K562 (cell line): ENCODE measurements at regions not wholly inside any gene's neighbourhood (a gene's known extent, or its start where the extent isn't known, plus 50 kb on each side); places are given as distances from the start of the nearest gene placed in this dataset.

Experiments
- ATF1 ChIP-seq, 2 experiments: fragments of 450-650 bp in 1 of 2; IDR thresholded peaks; 2 replicates each; pipeline ENCODE4 v1.6.1; 2016; ENCODE audit warnings: missing compliant biosample characterization in 1 of 2, missing genetic modification characterization in 1 of 2
- BHLHE40 ChIP-seq: IDR thresholded peaks from 2 replicates; pipeline ENCODE4 v1.6.1; 2011; ENCODE audit warnings: low read length, improper control_type of control experiment
- CBFA2T2 ChIP-seq: fragments of 450-650 bp; conservative IDR thresholded peaks from 2 replicates; pipeline ENCODE4 v1.6.1; 2017; ENCODE audit warnings: mild to moderate bottlenecking
- CBFB ChIP-seq: sonication (generic); formaldehyde crosslinking; IDR thresholded peaks from 2 replicates; pipeline ENCODE4 v1.4.0; 2020; ENCODE audit warnings: mild to moderate bottlenecking, missing genetic modification reagents
- CBX3 ChIP-seq, 2 experiments: IDR thresholded peaks; 1 replicate in 1 of 2; 2 replicates in 1 of 2; pipeline ENCODE4 v1.6.1; 2012; ENCODE audit warnings: inconsistent platforms in 2 of 2, low read length in 2 of 2, borderline replicate concordance in 1 of 2, control low read depth in 1 of 2
- CGGBP1 ChIP-seq: fragments of 250-450 bp; sonication (Bioruptor Pico); IDR thresholded peaks from 2 replicates; pipeline ENCODE4 v1.9.0; 2021; ENCODE audit warnings: mild to moderate bottlenecking
- FUS ChIP-seq: fragments of 200-400 bp; formaldehyde crosslinking; optimal IDR thresholded peaks from 2 replicates; pipeline ENCODE3; 2017; ENCODE audit warnings: low read depth, low read length
- IRF1 ChIP-seq: sonication (generic); formaldehyde crosslinking; IDR thresholded peaks from 2 replicates; pipeline ENCODE4 v1.8.0; 2022; ENCODE audit warnings: missing genetic modification reagents, mild to moderate bottlenecking, borderline replicate concordance
- KLF6 ChIP-seq: fragments of 250-450 bp; sonication (Bioruptor Pico); IDR thresholded peaks from 2 replicates; pipeline ENCODE4 v1.4.0; 2020; ENCODE audit warnings: mild to moderate bottlenecking, moderate library complexity, borderline replicate concordance
- LEF1 ChIP-seq: fragments of 450-650 bp; IDR thresholded peaks from 2 replicates; pipeline ENCODE4 v1.6.1; 2016; ENCODE audit warnings: mild to moderate bottlenecking
- NCOR1 ChIP-seq: fragments of 450-650 bp; IDR thresholded peaks from 2 replicates; pipeline ENCODE4 v1.6.1; 2016; ENCODE audit warnings: mild to moderate bottlenecking, moderate library complexity
- RUNX1 ChIP-seq: sonication (generic); IDR thresholded peaks from 2 replicates; pipeline ENCODE4 v1.6.1; 2016; ENCODE audit warnings: antibody characterized with exemption, low read depth
- SMAD2 ChIP-seq: fragments of 150-350 bp; IDR thresholded peaks from 2 replicates; pipeline ENCODE4 v1.6.1; 2014; ENCODE audit warnings: low read depth, mild to moderate bottlenecking, low read length
- SMAD3 ChIP-seq: fragments of 450-650 bp; formaldehyde crosslinking; conservative IDR thresholded peaks from 2 replicates; pipeline ENCODE4 v1.4.0; 2020; ENCODE audit warnings: mild to moderate bottlenecking
- SRSF7 ChIP-seq: fragments of 200-400 bp; formaldehyde crosslinking; optimal IDR thresholded peaks from 2 replicates; pipeline ENCODE3; 2017; ENCODE audit warnings: mild to moderate bottlenecking, low read depth, low read length
- SUPT5H ChIP-seq: fragments of 450-650 bp; IDR thresholded peaks from 2 replicates; pipeline ENCODE4 v1.6.1; 2016
- UBTF ChIP-seq, 2 experiments: IDR thresholded peaks; 2 replicates each; pipeline ENCODE4 v1.6.1; 2012; ENCODE audit warnings: improper control_type of control experiment in 2 of 2, low read depth in 2 of 2, low read length in 2 of 2, borderline replicate concordance in 1 of 2
- XRCC4 ChIP-seq: IDR thresholded peaks from one replicate; pipeline ENCODE4 v1.6.1; 2011; ENCODE audit not compliant: insufficient read depth, insufficient read length; ENCODE audit errors: extremely low read depth
- ZBED1 ChIP-seq: IDR thresholded peaks from 2 replicates; pipeline ENCODE4 v1.6.1; 2014
- ZBTB7A ChIP-seq: IDR thresholded peaks from 2 replicates; pipeline ENCODE4 v1.6.1; 2011; ENCODE audit warnings: low read depth, mild to moderate bottlenecking, low read length, moderate library complexity, borderline replicate concordance; ENCODE audit not compliant: control insufficient read depth
- ZFP1 ChIP-seq: fragments of 450-650 bp; formaldehyde crosslinking; IDR thresholded peaks from 2 replicates; pipeline ENCODE4 v1.4.0; 2020; ENCODE audit warnings: mild to moderate bottlenecking, mixed read lengths
- ZNF253 ChIP-seq: fragments of 250-450 bp; sonication (Bioruptor Pico); conservative IDR thresholded peaks from 2 replicates; pipeline ENCODE4 v1.6.1; 2021; ENCODE audit warnings: mild to moderate bottlenecking
- ZNF76 ChIP-seq: fragments of 250-450 bp; sonication (Bioruptor Pico); IDR thresholded peaks from 2 replicates; pipeline ENCODE4 v1.4.0; 2020; ENCODE audit warnings: mild to moderate bottlenecking, moderate library complexity, borderline replicate concordance
- ZNF780A ChIP-seq: fragments of 250-450 bp; sonication (Bioruptor Pico); IDR thresholded peaks from 2 replicates; pipeline ENCODE4 v1.5.0; 2021; ENCODE audit warnings: mild to moderate bottlenecking

- TF ChIP-seq SMAD2 (no peak), LEF1 (peak; percentile 48; the same call in 1 of the 2 replicates), ZNF76 (no peak), SUPT5H (no peak), ZBTB7A (no peak), FUS (no peak), SRSF7 (no peak), XRCC4 (no peak), RUNX1 (no peak), ZBED1 (no peak), SMAD3 (CRISPR knock-in tag) (no peak), ATF1 (CRISPR knock-in tag; IDR thresholded peaks at IDR 0.05) (no peak), ATF1 (tag; IDR thresholded peaks at IDR 0.05) (no peak), IRF1 (CRISPR knock-in tag) (no peak), CGGBP1 (CRISPR knock-in tag) (no peak), ZFP1 (no peak), CBFA2T2 (peak; percentile 69), CBX3 (IDR thresholded peaks at IDR 0.05; ENCODE audit: borderline replicate concordance in 1 of 2, low read length in 2 of 2) (no peak), ZNF780A (no peak), CBFB (no peak), ZNF253 (CRISPR knock-in tag) (no peak), NCOR1 (peak; percentile 40), KLF6 (CRISPR knock-in tag) (no peak), BHLHE40 (peak; percentile 91), UBTF (IDR thresholded peaks at IDR 0.05; ENCODE audit: borderline replicate concordance in 1 of 2, low read depth in 2 of 2, low read length in 2 of 2) (no peak)
Observed at GRCh38 chr3:177431525-177432176, 234.4 kb upstream of the TBL1XR1 start (continued).
